ENCODE measurements at regions not wholly inside any gene's neighbourhood (a gene's known extent, or its start where the extent isn't known, plus 50 kb on each side); places are given as distances from the start of the nearest gene placed in this dataset.

DNA sequence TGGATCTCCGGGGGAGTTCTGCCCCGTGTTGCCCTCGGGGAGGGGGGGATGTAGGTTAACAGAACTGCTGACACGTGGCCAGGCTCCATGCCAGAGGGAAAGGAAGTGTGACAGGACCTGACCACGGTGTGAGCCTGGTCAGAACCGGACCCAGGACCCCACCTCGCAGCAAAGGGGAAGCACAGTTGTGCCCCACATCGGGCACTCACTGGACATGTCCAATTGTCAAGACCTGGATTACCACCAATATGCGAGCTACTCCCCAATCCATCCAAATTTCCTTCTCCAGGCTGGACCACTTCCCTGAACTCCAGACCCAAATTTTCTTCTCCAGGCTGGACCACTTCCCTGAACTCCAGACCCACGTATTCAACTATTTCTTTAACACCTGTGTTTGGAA lies 78.8 kb upstream of the PIWIL1 start:
- H3K4me3 ChIP-seq, result no peak overlapping the region
- no peaks in the 10 kb centered on the region for H3K4me1 ChIP-seq
- H3K36me3 ChIP-seq, result no peaks in the 10 kb centered on the region
- no peak for DNase-seq
- peaks cover 0 to 13% (median 0%) of the 10 kb centered on the region in 3 donors for H3K27me3 ChIP-seq
- no peak for TF ChIP-seq EP300 (IDR thresholded peaks at IDR 0.05)
- no peaks in the 10 kb centered on the region for H3K9me3 ChIP-seq
- intact Hi-C loops (cut with DNase I; ENCODE audit: low total_unique reads), result no loop called here
- 71 to 78% (median 76%) methylated on average over 10 of the region's 10 CpGs for WGBS, 5 donors
- H3K27ac ChIP-seq, result no peak overlapping the region

- TF ChIP-seq EP300 (IDR thresholded peaks at IDR 0.05), result no peak
- TF ChIP-seq, protein P1, sequence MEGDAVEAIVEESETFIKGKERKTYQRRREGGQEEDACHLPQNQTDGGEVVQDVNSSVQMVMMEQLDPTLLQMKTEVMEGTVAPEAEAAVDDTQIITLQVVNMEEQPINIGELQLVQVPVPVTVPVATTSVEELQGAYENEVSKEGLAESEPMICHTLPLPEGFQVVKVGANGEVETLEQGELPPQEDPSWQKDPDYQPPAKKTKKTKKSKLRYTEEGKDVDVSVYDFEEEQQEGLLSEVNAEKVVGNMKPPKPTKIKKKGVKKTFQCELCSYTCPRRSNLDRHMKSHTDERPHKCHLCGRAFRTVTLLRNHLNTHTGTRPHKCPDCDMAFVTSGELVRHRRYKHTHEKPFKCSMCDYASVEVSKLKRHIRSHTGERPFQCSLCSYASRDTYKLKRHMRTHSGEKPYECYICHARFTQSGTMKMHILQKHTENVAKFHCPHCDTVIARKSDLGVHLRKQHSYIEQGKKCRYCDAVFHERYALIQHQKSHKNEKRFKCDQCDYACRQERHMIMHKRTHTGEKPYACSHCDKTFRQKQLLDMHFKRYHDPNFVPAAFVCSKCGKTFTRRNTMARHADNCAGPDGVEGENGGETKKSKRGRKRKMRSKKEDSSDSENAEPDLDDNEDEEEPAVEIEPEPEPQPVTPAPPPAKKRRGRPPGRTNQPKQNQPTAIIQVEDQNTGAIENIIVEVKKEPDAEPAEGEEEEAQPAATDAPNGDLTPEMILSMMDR (IDR thresholded peaks at IDR 0.05), result no peak
- no peak for TF ChIP-seq POLR2A (IDR thresholded peaks at IDR 0.05)
- no peak for TF ChIP-seq POLR2AphosphoS5 (IDR thresholded peaks at IDR 0.05)
- H3K27ac ChIP-seq, result no peak overlapping the region
- no peaks in the 10 kb centered on the region for H3K4me1 ChIP-seq
- 38 to 66% (median 54%) methylated on average over 5 of the region's 5 CpGs for WGBS, 5 donors
- no peaks in the 10 kb centered on the region for H3K9me3 ChIP-seq
- no peak for DNase-seq
- no peaks in the 10 kb centered on the region for H3K36me3 ChIP-seq
- no peak overlapping the region for H3K4me3 ChIP-seq
- H3K27me3 ChIP-seq, result peaks cover 0 to 13% (median 0%) of the 10 kb centered on the region in 3 donors
- intact Hi-C loops (cut with DNase I; ENCODE audit: low total_unique reads), result no loop called here
Measured at GRCh38 chr12:130263025-130263424, 74.7 kb upstream of the PIWIL1 start.

DNA sequence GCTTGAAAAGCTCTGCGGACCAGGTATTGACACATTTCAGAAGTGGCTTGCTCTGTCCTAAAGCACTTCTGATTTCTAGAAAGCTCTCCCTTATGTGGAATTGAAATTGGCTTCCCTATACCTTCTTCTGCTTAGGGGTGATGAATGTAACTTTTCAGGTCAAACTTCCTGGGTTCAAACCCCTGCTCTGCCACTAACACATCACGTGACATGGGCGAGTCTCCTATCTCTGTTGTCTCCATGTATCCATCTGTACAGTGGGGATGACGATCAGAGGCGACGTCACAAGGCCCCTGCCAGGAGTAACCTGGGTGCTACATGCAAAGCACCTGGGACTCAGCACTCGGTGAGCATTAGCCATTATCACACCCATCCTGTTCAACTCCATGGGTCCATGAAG lies 73.7 kb upstream of the PIWIL1 start:
- 75 to 83% (median 78%) methylated on average over 7 of the region's 7 CpGs for WGBS, 5 donors
- intact Hi-C loops (cut with DNase I; ENCODE audit: low total_unique reads), result no loop called here
- no peak overlapping the region for H3K4me3 ChIP-seq
- no peaks in the 10 kb centered on the region for H3K4me1 ChIP-seq
- no peaks in the 10 kb centered on the region for H3K36me3 ChIP-seq
- no peak for TF ChIP-seq EP300 (IDR thresholded peaks at IDR 0.05)
- TF ChIP-seq POLR2AphosphoS5 (IDR thresholded peaks at IDR 0.05), result no peak
- TF ChIP-seq, protein P1 (IDR thresholded peaks at IDR 0.05), result no peak
- TF ChIP-seq POLR2A (IDR thresholded peaks at IDR 0.05), result no peak
- DNase-seq, result no peak
- no peak overlapping the region for H3K27ac ChIP-seq
- peaks cover 0 to 6% (median 0%) of the 10 kb centered on the region in 3 donors for H3K27me3 ChIP-seq
- no peaks in the 10 kb centered on the region for H3K9me3 ChIP-seq

- intact Hi-C loops (cut with DNase I; ENCODE audit: low total_unique reads), result no loop called here
- Histone ChIP-seq H3K4me3 (no peak overlapping the region), H3K36me3 (no peaks in the 10 kb centered on the region), H3K27ac (no peak overlapping the region), H3K9me3 (no peaks in the 10 kb centered on the region), H3K4me1 (no peaks in the 10 kb centered on the region), H3K27me3 (no peaks in the 10 kb centered on the region)
- 39 to 55% (median 53%) methylated on average over 11 of the region's 11 CpGs for WGBS, 5 donors
- no peak for DNase-seq
- TF ChIP-seq, protein P1 (IDR thresholded peaks at IDR 0.05), result no peak
- TF ChIP-seq POLR2A (IDR thresholded peaks at IDR 0.05) (no peak), EP300 (IDR thresholded peaks at IDR 0.05) (no peak), POLR2AphosphoS5 (IDR thresholded peaks at IDR 0.05) (no peak)
Measured at GRCh38 chr12:130266751-130267150, 70.9 kb upstream of the PIWIL1 start.

GRCh38 chr12:130280231-130280630 lies 57.5 kb upstream of the PIWIL1 start:
- no peak for TF ChIP-seq EP300 (IDR thresholded peaks at IDR 0.05)
- H3K4me1 ChIP-seq, result no peaks in the 10 kb centered on the region
- H3K4me3 ChIP-seq, result no peak overlapping the region
- no peaks in the 10 kb centered on the region for H3K36me3 ChIP-seq
- WGBS, 5 donors, result 33 to 41% (median 39%) methylated on average over 9 of the region's 9 CpGs
- peaks cover 0 to 28% (median 0%) of the 10 kb centered on the region in 3 donors for H3K27me3 ChIP-seq
- no peak overlapping the region for H3K27ac ChIP-seq
- DNase-seq, result no peak
- intact Hi-C loops (cut with DNase I; ENCODE audit: low total_unique reads), result no loop called here
- H3K9me3 ChIP-seq, result peaks cover 0 to 28% (median 22%) of the 10 kb centered on the region in 4 donors
